SW480 (cell line): ENCODE measurements at regions not wholly inside any gene's neighbourhood (a gene's known extent, or its start where the extent isn't known, plus 50 kb on each side); places are given as distances from the start of the nearest gene placed in this dataset.

Source experiments
- DNase-seq: peaks from one replicate; pipeline ENCODE4 v3.0.0-alpha.2; 2016; ENCODE audit warnings: low spot score

- no peak for DNase-seq
These were observed 51.0 kb upstream of the SPINK5 start for GRCh38 chr5:148012801-148013200.

GRCh38 chr5:148011398-148012137 is 52.2 kb upstream of the SPINK5 start:
- peak; percentile 55 for DNase-seq

GRCh38 chr5:148005788-148006520 is 57.8 kb upstream of the SPINK5 start:
- peak; percentile 26 for DNase-seq

- DNase-seq: no peak
These were observed 60.6 kb upstream of the SPINK5 start for GRCh38 chr5:148003226-148003625.

GRCh38 chr5:148002451-148002850 is 61.3 kb upstream of the SPINK5 start:
- DNase-seq: no peak

GRCh38 chr5:148000036-148000435 is 63.7 kb upstream of the SPINK5 start:
- DNase-seq: no peak

GRCh38 chr5:147998704-147999103 is 65.1 kb upstream of the SPINK5 start:
- DNase-seq: no peak

GRCh38 chr5:147997486-147997885 is 66.3 kb upstream of the SPINK5 start:
- DNase-seq: no peak

GRCh38 chr5:147996379-147996778 is 67.4 kb upstream of the SPINK5 start:
- DNase-seq: no peak

- DNase-seq: no peak
These were observed 67.9 kb upstream of the SPINK5 start for GRCh38 chr5:147995846-147996245.

- no peak for DNase-seq
These were observed 73.8 kb upstream of the SPINK5 start for GRCh38 chr5:147989994-147990393.

GRCh38 chr5:147989239-147989638 is 74.5 kb upstream of the SPINK5 start:
- DNase-seq: no peak

- no peak for DNase-seq
These were observed 77.5 kb upstream of the SPINK5 start for GRCh38 chr5:147986134-147986757.

GRCh38 chr5:147985608-147986007 is 78.2 kb upstream of the SPINK5 start:
- no peak for DNase-seq

GRCh38 chr5:147983742-147984141 is 77.4 kb upstream of the C5orf46 start:
- no peak for DNase-seq

GRCh38 chr5:147981074-147981473 is 74.7 kb upstream of the C5orf46 start:
- no peak for DNase-seq

- DNase-seq: no peak
These were observed 73.4 kb upstream of the C5orf46 start for GRCh38 chr5:147979761-147980160.

GRCh38 chr5:147972076-147972840 is 65.9 kb upstream of the C5orf46 start:
- DNase-seq: no peak

GRCh38 chr5:147971472-147971871 is 65.1 kb upstream of the C5orf46 start:
- no peak for DNase-seq

- no peak for DNase-seq
These were observed 62.5 kb upstream of the C5orf46 start for GRCh38 chr5:147968855-147969254.

GRCh38 chr5:147966829-147967228 is 60.5 kb upstream of the C5orf46 start:
- no peak for DNase-seq

- DNase-seq: no peak
These were observed 60.0 kb upstream of the C5orf46 start for GRCh38 chr5:147966326-147966725.
